GM12872 (cell line): ENCODE measurements at regions not wholly inside any gene's neighbourhood (a gene's known extent, or its start where the extent isn't known, plus 50 kb on each side); places are given as distances from the start of the nearest gene placed in this dataset.

Experiments used
- CTCF ChIP-seq: IDR thresholded peaks from 3 replicates; pipeline ENCODE4 v1.5.1; 2011; ENCODE audit warnings: low read depth, mild to moderate bottlenecking, low read length, moderate library complexity; ENCODE audit not compliant: insufficient read depth

- no peak for TF ChIP-seq CTCF
Measured at GRCh38 chr4:141922236-141922635, 285.9 kb downstream of the IL15 start.

- no peak for TF ChIP-seq CTCF
Measured at GRCh38 chr4:141926406-141926805, 290.0 kb downstream of the IL15 start.

GRCh38 chr4:141932490-141932889, 296.1 kb downstream of the IL15 start:
- no peak for TF ChIP-seq CTCF

GRCh38 chr4:141933978-141934377, 297.6 kb downstream of the IL15 start:
- no peak for TF ChIP-seq CTCF

GRCh38 chr4:141955696-141956095, 319.3 kb downstream of the IL15 start:
- TF ChIP-seq CTCF = no peak

GRCh38 chr4:141957416-141957815, 321.0 kb downstream of the IL15 start:
- TF ChIP-seq CTCF = no peak

GRCh38 chr4:141962486-141962885, 326.1 kb downstream of the IL15 start:
- no peak for TF ChIP-seq CTCF

GRCh38 chr4:141971869-141972268, 335.5 kb downstream of the IL15 start:
- TF ChIP-seq CTCF = no peak
